ENCODE measurements at regions not wholly inside any gene's neighbourhood (a gene's known extent, or its start where the extent isn't known, plus 50 kb on each side); places are given as distances from the start of the nearest gene placed in this dataset.

DNA sequence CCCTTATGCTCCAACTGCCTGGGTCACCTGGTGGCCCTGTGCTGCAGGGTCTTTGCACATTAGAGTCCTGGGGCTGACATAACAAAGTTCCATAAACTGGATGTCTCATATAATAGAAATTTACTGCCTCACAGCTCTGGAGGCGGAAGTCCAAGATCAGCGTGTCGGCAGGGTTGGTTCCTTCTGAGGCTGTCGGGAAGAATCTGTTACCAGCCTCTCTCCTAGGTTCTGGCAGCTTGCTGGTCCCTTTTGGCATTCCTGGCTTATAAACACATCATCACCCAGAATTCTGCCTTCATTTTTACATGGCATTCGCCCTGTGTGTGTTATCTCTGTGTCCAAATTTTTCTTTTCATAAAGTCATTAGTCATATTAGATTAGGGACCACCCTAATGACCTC, 170.5 kb downstream of the NDUFA10 start:
- TF ChIP-seq ZNF624 (tag by site-specific recombination; IDR thresholded peaks at IDR 0.05) = no peak
- TF ChIP-seq ZNF707 (tag by site-specific recombination; IDR thresholded peaks at IDR 0.05) = no peak
- no peak for TF ChIP-seq ZFP41 (tag by site-specific recombination; IDR thresholded peaks at IDR 0.05; ENCODE audit: borderline replicate concordance)

Measured in HEK293 (cell line).